Astrocyte of the cerebellum (primary cell): ENCODE measurements at regions not wholly inside any gene's neighbourhood (a gene's known extent, or its start where the extent isn't known, plus 50 kb on each side); places are given as distances from the start of the nearest gene placed in this dataset.

Experiments
- DNase-seq: peaks from one replicate; pipeline ENCODE4 v3.0.0-alpha.2; 2011; ENCODE audit warnings: low read depth
- H3K4me3 ChIP-seq: 2 replicates; pipeline ENCODE4 v1.5.1; 2011; ENCODE audit warnings: mild to moderate bottlenecking, low read depth, low read length, moderate library complexity
- in situ Hi-C: cut with HindIII; loops from 2 replicates; pipeline ENCODE4 v1.10.0; 2017; ENCODE audit warnings: low sequenced_read_pairs
- TF ChIP-seq, protein P1 (sequence below): IDR thresholded peaks from 2 replicates; pipeline ENCODE4 v1.5.1; 2012; ENCODE audit warnings: low read length, low read depth, moderate library complexity, mild to moderate bottlenecking; ENCODE audit errors: missing control alignments

GRCh38 chr11:42674436-42674835, 637.4 kb upstream of the API5 start:
- no peak overlapping the region for H3K4me3 ChIP-seq
- TF ChIP-seq, protein P1, sequence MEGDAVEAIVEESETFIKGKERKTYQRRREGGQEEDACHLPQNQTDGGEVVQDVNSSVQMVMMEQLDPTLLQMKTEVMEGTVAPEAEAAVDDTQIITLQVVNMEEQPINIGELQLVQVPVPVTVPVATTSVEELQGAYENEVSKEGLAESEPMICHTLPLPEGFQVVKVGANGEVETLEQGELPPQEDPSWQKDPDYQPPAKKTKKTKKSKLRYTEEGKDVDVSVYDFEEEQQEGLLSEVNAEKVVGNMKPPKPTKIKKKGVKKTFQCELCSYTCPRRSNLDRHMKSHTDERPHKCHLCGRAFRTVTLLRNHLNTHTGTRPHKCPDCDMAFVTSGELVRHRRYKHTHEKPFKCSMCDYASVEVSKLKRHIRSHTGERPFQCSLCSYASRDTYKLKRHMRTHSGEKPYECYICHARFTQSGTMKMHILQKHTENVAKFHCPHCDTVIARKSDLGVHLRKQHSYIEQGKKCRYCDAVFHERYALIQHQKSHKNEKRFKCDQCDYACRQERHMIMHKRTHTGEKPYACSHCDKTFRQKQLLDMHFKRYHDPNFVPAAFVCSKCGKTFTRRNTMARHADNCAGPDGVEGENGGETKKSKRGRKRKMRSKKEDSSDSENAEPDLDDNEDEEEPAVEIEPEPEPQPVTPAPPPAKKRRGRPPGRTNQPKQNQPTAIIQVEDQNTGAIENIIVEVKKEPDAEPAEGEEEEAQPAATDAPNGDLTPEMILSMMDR = no peak
- no peak for DNase-seq
- in situ Hi-C loops = no loop called here

- in situ Hi-C loops = no loop called here
- no peak overlapping the region for H3K4me3 ChIP-seq
- TF ChIP-seq, protein P1 = no peak
- DNase-seq = no peak
These were observed 604.3 kb upstream of the API5 start for GRCh38 chr11:42707541-42707940.

GRCh38 chr11:42709216-42709615, 602.6 kb upstream of the API5 start:
- in situ Hi-C loops = no loop called here
- DNase-seq = no peak
- no peak overlapping the region for H3K4me3 ChIP-seq
- TF ChIP-seq, protein P1 = no peak

GRCh38 chr11:42713279-42713678, 598.5 kb upstream of the API5 start:
- no peak overlapping the region for H3K4me3 ChIP-seq
- TF ChIP-seq, protein P1 = no peak
- DNase-seq = no peak
- in situ Hi-C loops = no loop called here

GRCh38 chr11:42713753-42714152, 598.0 kb upstream of the API5 start:
- H3K4me3 ChIP-seq = no peak overlapping the region
- in situ Hi-C loops = no loop called here
- TF ChIP-seq, protein P1 = no peak
- no peak for DNase-seq

- in situ Hi-C loops = no loop called here
- DNase-seq = no peak
- H3K4me3 ChIP-seq = no peak overlapping the region
- TF ChIP-seq, protein P1 = no peak
These were observed 590.9 kb upstream of the API5 start for GRCh38 chr11:42720716-42721563.
